PFSK-1 (cell line): ENCODE measurements at regions not wholly inside any gene's neighbourhood (a gene's known extent, or its start where the extent isn't known, plus 50 kb on each side); places are given as distances from the start of the nearest gene placed in this dataset.

ENCODE experiments used
- FOXP2 ChIP-seq: optimal IDR thresholded peaks from 2 replicates; pipeline ENCODE3; 2011; ENCODE audit warnings: borderline replicate concordance, control low read depth, inconsistent platforms; ENCODE audit not compliant: insufficient read depth; ENCODE audit errors: extremely low read length, extremely low read depth
- POLR2AphosphoS5 ChIP-seq: IDR thresholded peaks from 2 replicates; pipeline ENCODE4 v1.6.1; 2012; ENCODE audit warnings: low read depth, mild to moderate bottlenecking, control low read depth, low read length, moderate library complexity
- SIN3A ChIP-seq: IDR thresholded peaks from 2 replicates; pipeline ENCODE4 v1.6.1; 2012; ENCODE audit warnings: mild to moderate bottlenecking, low read length, moderate library complexity, borderline replicate concordance; ENCODE audit not compliant: insufficient read depth
- TAF1 ChIP-seq: IDR thresholded peaks from 2 replicates; pipeline ENCODE4 v1.6.1; 2012; ENCODE audit warnings: low read length, control low read depth, borderline replicate concordance; ENCODE audit not compliant: insufficient read depth
- TF ChIP-seq, protein P1 (sequence below), 2 experiments: IDR thresholded peaks; 2 replicates each; pipeline versions ENCODE4 v1.6.1 to v1.8.0; 2011 to 2012; ENCODE audit warnings: low read depth in 2 of 2, low read length in 2 of 2, control low read depth in 1 of 2, inconsistent platforms in 1 of 2, mild to moderate bottlenecking in 1 of 2, moderate library complexity in 1 of 2; ENCODE audit not compliant: insufficient read depth in 1 of 2

DNA sequence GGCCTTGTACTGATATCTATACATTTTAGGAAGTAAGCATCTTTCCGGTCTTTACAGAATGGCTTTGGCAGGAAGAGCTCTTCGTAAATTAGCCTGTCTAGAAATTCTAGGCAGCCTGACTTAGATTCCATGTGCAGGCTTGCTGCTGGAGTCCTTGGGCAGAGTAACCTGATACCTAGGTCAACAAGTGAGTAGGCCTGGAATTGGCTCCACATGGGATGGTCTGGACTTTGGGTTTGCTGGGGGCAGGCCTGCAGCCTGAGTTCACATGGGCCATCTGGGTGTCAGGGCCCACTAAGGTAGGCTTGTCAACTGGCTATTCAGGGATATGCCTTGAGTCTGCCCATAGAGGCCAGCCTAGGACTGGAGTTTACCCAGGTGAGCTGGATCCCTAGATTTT, 59.6 kb upstream of the CYYR1 start:
- TF ChIP-seq POLR2AphosphoS5 (no peak), SIN3A (no peak), FOXP2 (no peak), TAF1 (no peak)
- TF ChIP-seq, protein P1, sequence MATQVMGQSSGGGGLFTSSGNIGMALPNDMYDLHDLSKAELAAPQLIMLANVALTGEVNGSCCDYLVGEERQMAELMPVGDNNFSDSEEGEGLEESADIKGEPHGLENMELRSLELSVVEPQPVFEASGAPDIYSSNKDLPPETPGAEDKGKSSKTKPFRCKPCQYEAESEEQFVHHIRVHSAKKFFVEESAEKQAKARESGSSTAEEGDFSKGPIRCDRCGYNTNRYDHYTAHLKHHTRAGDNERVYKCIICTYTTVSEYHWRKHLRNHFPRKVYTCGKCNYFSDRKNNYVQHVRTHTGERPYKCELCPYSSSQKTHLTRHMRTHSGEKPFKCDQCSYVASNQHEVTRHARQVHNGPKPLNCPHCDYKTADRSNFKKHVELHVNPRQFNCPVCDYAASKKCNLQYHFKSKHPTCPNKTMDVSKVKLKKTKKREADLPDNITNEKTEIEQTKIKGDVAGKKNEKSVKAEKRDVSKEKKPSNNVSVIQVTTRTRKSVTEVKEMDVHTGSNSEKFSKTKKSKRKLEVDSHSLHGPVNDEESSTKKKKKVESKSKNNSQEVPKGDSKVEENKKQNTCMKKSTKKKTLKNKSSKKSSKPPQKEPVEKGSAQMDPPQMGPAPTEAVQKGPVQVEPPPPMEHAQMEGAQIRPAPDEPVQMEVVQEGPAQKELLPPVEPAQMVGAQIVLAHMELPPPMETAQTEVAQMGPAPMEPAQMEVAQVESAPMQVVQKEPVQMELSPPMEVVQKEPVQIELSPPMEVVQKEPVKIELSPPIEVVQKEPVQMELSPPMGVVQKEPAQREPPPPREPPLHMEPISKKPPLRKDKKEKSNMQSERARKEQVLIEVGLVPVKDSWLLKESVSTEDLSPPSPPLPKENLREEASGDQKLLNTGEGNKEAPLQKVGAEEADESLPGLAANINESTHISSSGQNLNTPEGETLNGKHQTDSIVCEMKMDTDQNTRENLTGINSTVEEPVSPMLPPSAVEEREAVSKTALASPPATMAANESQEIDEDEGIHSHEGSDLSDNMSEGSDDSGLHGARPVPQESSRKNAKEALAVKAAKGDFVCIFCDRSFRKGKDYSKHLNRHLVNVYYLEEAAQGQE (IDR thresholded peaks at IDR 0.05; ENCODE audit: insufficient read depth in 1 of 2, low read depth in 2 of 2, low read length in 2 of 2): no peak
